GM19238 (cell line): ENCODE measurements at regions not wholly inside any gene's neighbourhood (a gene's known extent, or its start where the extent isn't known, plus 50 kb on each side); places are given as distances from the start of the nearest gene placed in this dataset.

Experiments
- DNase-seq: peaks from one replicate; pipeline ENCODE4 v3.0.0; 2011; ENCODE audit warnings: low spot score; ENCODE audit not compliant: insufficient read length

- DNase-seq, result no peak
Observed at GRCh38 chr4:53647547-53647946, 56.3 kb upstream of the LNX1 start.

- no peak for DNase-seq
Observed at GRCh38 chr4:53646795-53647194, 55.5 kb upstream of the LNX1 start.

- DNase-seq, result no peak
Observed at GRCh38 chr4:53645108-53645507, 53.8 kb upstream of the LNX1 start.

GRCh38 chr4:53644607-53645006 is 53.3 kb upstream of the LNX1 start:
- no peak for DNase-seq
